GM23338 (cell line): ENCODE measurements at regions not wholly inside any gene's neighbourhood (a gene's known extent, or its start where the extent isn't known, plus 50 kb on each side); places are given as distances from the start of the nearest gene placed in this dataset.

Experiments used
- ATAC-seq: fragments of 200-7000 bp; cut with Tn5 transposase; 3 replicates; pipeline ENCODE4 v1.9.1; 2020
- DNase-seq: peaks from one replicate; pipeline ENCODE4 v3.0.0-alpha.2; 2015; ENCODE audit warnings: low spot score
- H2AFZ ChIP-seq: fragments of 200-600 bp; sonication (generic); 2 replicates; pipeline ENCODE4 v1.8.0; 2016; ENCODE audit warnings: antibody characterized with exemption, mild to moderate bottlenecking, moderate library complexity
- H3F3A ChIP-seq: fragments of 200-600 bp; sonication (generic); replicated peaks from 2 replicates; pipeline ENCODE4 v1.8.0; 2017; ENCODE audit warnings: antibody characterized with exemption, mixed run types, low read depth
- H3K27ac ChIP-seq: fragments of 200-600 bp; sonication (generic); 2 replicates; pipeline ENCODE4 v1.6.1; 2016; ENCODE audit warnings: low read depth
- H3K27me3 ChIP-seq: fragments of 200-600 bp; sonication (generic); 2 replicates; pipeline ENCODE4 v1.8.0; 2016; ENCODE audit warnings: mild to moderate bottlenecking, mixed run types, moderate library complexity; ENCODE audit not compliant: insufficient read depth
- H3K36me3 ChIP-seq: fragments of 200-600 bp; sonication (generic); 2 replicates; pipeline ENCODE4 v1.8.0; 2016; ENCODE audit warnings: mild to moderate bottlenecking; ENCODE audit not compliant: insufficient read depth
- H3K4me1 ChIP-seq: fragments of 200-600 bp; sonication (generic); 2 replicates; pipeline ENCODE4 v1.8.0; 2016; ENCODE audit warnings: mild to moderate bottlenecking, moderate library complexity; ENCODE audit not compliant: insufficient read depth
- H3K4me2 ChIP-seq: fragments of 200-600 bp; sonication (generic); 2 replicates; pipeline ENCODE4 v1.7.1; 2017; ENCODE audit warnings: mixed run types
- H3K4me3 ChIP-seq: fragments of 200-600 bp; sonication (generic); 2 replicates; pipeline ENCODE4 v1.6.1; 2016; ENCODE audit warnings: mixed run types
- H3K79me2 ChIP-seq: fragments of 200-600 bp; sonication (generic); replicated peaks from 2 replicates; pipeline ENCODE4 v1.8.0; 2017; ENCODE audit warnings: mild to moderate bottlenecking; ENCODE audit not compliant: insufficient read depth
- H3K9me2 ChIP-seq: fragments of 200-600 bp; sonication (generic); 2 replicates; pipeline ENCODE4 v1.8.0; 2017; ENCODE audit not compliant: insufficient read depth
- H4K20me1 ChIP-seq: fragments of 200-600 bp; sonication (generic); replicated peaks from 2 replicates; pipeline ENCODE4 v1.8.0; 2017; ENCODE audit warnings: mild to moderate bottlenecking; ENCODE audit not compliant: insufficient read depth
- H3K27ac Mint-ChIP-seq: 2 replicates; pipeline ENCODE4 v1.8.0; 2020; ENCODE audit warnings: inconsistent platforms, mild to moderate bottlenecking, moderate library complexity, mixed read lengths
- H3K27me3 Mint-ChIP-seq: 3 replicates; pipeline ENCODE4 v1.8.0; 2022; ENCODE audit warnings: low read depth, mild to moderate bottlenecking, moderate library complexity, mixed read lengths, inconsistent platforms; ENCODE audit not compliant: insufficient read depth, poor library complexity
- H3K36me3 Mint-ChIP-seq: 3 replicates; pipeline ENCODE4 v1.8.0; 2021; ENCODE audit warnings: low read depth, mild to moderate bottlenecking, inconsistent platforms, moderate library complexity, mixed read lengths
- H3K4me1 Mint-ChIP-seq: 3 replicates; pipeline ENCODE4 v1.8.0; 2020; ENCODE audit warnings: mild to moderate bottlenecking, inconsistent platforms, mixed read lengths
- H3K4me3 Mint-ChIP-seq: 3 replicates; pipeline ENCODE4 v1.8.0; 2021; ENCODE audit warnings: moderate library complexity, mild to moderate bottlenecking, inconsistent platforms, mixed read lengths
- H3K9me3 Mint-ChIP-seq: 3 replicates; pipeline ENCODE4 v1.8.0; 2020; ENCODE audit warnings: moderate library complexity, mild to moderate bottlenecking, inconsistent platforms, mixed read lengths
- CREB1 ChIP-seq: fragments of 250-450 bp; sonication (Bioruptor Pico); IDR thresholded peaks from 2 replicates; pipeline ENCODE4 v1.5.0; 2020; ENCODE audit warnings: low read depth, mild to moderate bottlenecking, moderate library complexity
- EZH2 ChIP-seq: fragments of 200-600 bp; sonication (generic); IDR thresholded peaks from one replicate; pipeline ENCODE4 v1.8.0; 2017; ENCODE audit warnings: antibody characterized with exemption, mild to moderate bottlenecking, low read depth; ENCODE audit not compliant: unreplicated experiment
- ZNF114 ChIP-seq: fragments of 250-450 bp; sonication (Bioruptor Pico); IDR thresholded peaks from 2 replicates; pipeline ENCODE4 v1.5.0; 2020; ENCODE audit warnings: mild to moderate bottlenecking, moderate library complexity
- ZNF331 ChIP-seq: fragments of 250-450 bp; sonication (Bioruptor Pico); IDR thresholded peaks from 2 replicates; pipeline ENCODE4 v1.5.0; 2020; ENCODE audit warnings: low read depth, mild to moderate bottlenecking, moderate library complexity
- TF ChIP-seq, protein P1 (sequence below), 2 experiments: fragments of 200-600 bp in 1 of 2; sonication (generic) in 1 of 2; conservative IDR thresholded peaks; 2 replicates each; pipeline versions ENCODE4 v1.5.1 to v1.6.1; 2016 to 2017; ENCODE audit warnings: antibody characterized with exemption in 2 of 2, low read depth in 2 of 2, mild to moderate bottlenecking in 2 of 2, moderate library complexity in 1 of 2
- TF ChIP-seq, protein P2 (sequence below): IDR thresholded peaks from 2 replicates; pipeline ENCODE4 v1.6.1; 2016; ENCODE audit warnings: antibody characterized with exemption

DNA sequence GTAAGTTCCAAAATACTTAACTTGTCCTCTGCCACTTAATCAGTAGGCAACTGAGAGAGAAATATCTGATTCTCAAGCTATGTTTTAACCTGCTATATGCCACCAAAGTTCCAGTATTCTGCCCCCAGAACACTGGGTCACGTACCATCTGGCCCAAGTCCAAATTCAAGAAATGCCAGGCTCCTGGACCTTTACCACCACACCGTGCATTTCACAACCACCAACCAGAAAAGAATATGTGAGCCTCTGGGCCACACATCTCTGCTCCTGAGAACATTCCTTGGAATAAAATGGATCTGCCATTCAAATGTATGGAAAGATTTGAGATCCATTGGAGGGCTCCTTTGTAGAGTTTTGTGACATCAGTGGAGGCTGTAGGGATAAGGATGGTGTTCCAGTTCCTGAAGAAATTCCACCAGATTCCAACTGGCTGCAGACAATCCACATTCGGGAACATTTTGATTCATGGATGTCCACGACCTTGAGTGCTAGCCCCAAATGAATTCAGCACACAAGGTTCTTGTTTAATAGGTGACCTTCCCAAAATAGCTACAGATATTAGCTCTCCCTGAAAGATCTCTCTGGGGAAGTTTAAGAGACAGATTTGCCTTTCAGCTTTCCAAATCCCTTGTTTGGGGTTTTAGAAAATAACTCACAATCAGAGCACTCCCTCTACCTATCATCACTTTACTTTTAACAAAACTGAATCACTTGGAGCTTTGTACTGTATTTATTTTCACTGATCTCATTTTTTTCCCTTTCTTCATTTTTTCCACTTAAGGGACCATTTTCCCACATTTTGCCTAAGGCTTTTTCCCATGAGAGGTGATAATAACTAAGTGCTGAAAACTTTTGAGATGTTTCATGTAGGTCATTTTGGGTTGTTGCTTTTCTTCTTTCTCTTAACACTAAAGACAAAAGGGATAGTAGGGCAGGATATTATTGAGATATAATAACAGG is 128.4 kb upstream of the ZC3H11B start:
- ATAC-seq (no peak), DNase-seq (no peak)
- no peak overlapping the region for H3K4me3 Mint-ChIP-seq
- no peaks in the 10 kb centered on the region; the same call in 2 of the 3 replicates for H3K4me1 Mint-ChIP-seq
- no peak overlapping the region for H3K27ac ChIP-seq
- no peaks in the 10 kb centered on the region for H3K79me2 ChIP-seq
- no peaks in the 10 kb centered on the region for H3K27me3 ChIP-seq
- no peaks in the 10 kb centered on the region for H3K36me3 Mint-ChIP-seq
- no peaks in the 10 kb centered on the region for H3K4me1 ChIP-seq
- no peaks in the 10 kb centered on the region for H3F3A ChIP-seq
- H3K36me3 ChIP-seq, result no peaks in the 10 kb centered on the region
- H3K27me3 Mint-ChIP-seq, result peaks cover 2% of the 10 kb centered on the region
- peaks cover 3% of the 10 kb centered on the region; the same call in 1 of the 2 replicates for H3K9me2 ChIP-seq
- no peak overlapping the region for H3K4me3 ChIP-seq
- no peak for TF ChIP-seq ZNF114 (CRISPR knock-in tag)
- TF ChIP-seq, protein P1, sequence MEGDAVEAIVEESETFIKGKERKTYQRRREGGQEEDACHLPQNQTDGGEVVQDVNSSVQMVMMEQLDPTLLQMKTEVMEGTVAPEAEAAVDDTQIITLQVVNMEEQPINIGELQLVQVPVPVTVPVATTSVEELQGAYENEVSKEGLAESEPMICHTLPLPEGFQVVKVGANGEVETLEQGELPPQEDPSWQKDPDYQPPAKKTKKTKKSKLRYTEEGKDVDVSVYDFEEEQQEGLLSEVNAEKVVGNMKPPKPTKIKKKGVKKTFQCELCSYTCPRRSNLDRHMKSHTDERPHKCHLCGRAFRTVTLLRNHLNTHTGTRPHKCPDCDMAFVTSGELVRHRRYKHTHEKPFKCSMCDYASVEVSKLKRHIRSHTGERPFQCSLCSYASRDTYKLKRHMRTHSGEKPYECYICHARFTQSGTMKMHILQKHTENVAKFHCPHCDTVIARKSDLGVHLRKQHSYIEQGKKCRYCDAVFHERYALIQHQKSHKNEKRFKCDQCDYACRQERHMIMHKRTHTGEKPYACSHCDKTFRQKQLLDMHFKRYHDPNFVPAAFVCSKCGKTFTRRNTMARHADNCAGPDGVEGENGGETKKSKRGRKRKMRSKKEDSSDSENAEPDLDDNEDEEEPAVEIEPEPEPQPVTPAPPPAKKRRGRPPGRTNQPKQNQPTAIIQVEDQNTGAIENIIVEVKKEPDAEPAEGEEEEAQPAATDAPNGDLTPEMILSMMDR (conservative IDR thresholded peaks at IDR 0.05; ENCODE audit: low read depth in 2 of 2), result no peak
- H4K20me1 ChIP-seq, result no peaks in the 10 kb centered on the region
- H2AFZ ChIP-seq, result no peak overlapping the region
- H3K27ac Mint-ChIP-seq, result no peak overlapping the region
- no peaks in the 10 kb centered on the region for H3K9me3 Mint-ChIP-seq
- no peak overlapping the region for H3K4me2 ChIP-seq

DNA sequence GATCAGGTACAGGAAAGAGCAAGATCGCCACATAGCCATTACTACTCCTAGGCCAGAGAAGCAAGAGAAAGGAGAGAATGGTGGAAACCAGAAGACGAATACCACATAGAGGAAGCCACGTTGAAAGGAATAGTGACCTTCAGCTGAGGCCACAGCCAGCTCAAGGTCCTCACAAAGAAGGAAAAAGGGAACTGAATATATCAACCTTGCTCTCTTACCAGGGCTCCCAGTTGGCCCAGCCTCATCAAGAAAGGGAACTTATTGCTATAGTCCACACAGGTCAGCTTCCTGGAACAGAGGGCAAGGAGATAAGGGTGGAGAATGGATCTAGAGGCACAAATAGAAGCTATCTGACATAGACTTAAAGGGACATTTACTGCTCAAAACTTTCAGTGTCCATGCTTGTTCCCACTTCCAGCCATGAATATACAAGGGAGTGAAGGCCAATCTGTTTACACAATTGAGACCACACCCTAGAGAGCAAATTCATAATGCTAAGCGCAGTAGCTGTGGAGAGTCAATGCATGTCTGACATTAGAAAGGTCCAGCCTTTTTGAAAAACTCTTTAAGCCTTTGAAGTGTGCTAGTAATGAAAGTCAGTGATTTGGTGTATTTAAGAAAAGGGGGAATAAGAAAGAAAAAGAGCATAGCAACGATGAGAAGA is 120.7 kb upstream of the ZC3H11B start:
- no peak overlapping the region for H3K4me3 ChIP-seq
- Mint-ChIP-seq H3K27ac (no peak overlapping the region), H3K9me3 (peaks cover under 1% of the 10 kb centered on the region; the same call in 1 of the 3 replicates), H3K4me3 (no peak overlapping the region), H3K27me3 (no peaks in the 10 kb centered on the region), H3K4me1 (no peaks in the 10 kb centered on the region; the same call in 2 of the 3 replicates), H3K36me3 (no peaks in the 10 kb centered on the region)
- H3F3A ChIP-seq, result no peaks in the 10 kb centered on the region
- DNase-seq, result no peak
- no peaks in the 10 kb centered on the region for H4K20me1 ChIP-seq
- H3K27ac ChIP-seq, result no peak overlapping the region
- ATAC-seq, result no peak
- no peaks in the 10 kb centered on the region for H3K4me1 ChIP-seq
- no peaks in the 10 kb centered on the region for H3K36me3 ChIP-seq
- no peaks in the 10 kb centered on the region for H3K27me3 ChIP-seq
- H3K9me2 ChIP-seq, result peaks cover 3% of the 10 kb centered on the region; the same call in 1 of the 2 replicates
- no peak overlapping the region for H2AFZ ChIP-seq
- no peak overlapping the region for H3K4me2 ChIP-seq
- no peaks in the 10 kb centered on the region for H3K79me2 ChIP-seq
- TF ChIP-seq, protein P1 (conservative IDR thresholded peaks at IDR 0.05; ENCODE audit: low read depth in 2 of 2), result no peak
- TF ChIP-seq EZH2, result no peak
- TF ChIP-seq ZNF114 (CRISPR knock-in tag), result no peak
- no peak for TF ChIP-seq CREB1 (CRISPR knock-in tag)
- no peak for TF ChIP-seq ZNF331 (CRISPR knock-in tag)
- TF ChIP-seq, protein P2, sequence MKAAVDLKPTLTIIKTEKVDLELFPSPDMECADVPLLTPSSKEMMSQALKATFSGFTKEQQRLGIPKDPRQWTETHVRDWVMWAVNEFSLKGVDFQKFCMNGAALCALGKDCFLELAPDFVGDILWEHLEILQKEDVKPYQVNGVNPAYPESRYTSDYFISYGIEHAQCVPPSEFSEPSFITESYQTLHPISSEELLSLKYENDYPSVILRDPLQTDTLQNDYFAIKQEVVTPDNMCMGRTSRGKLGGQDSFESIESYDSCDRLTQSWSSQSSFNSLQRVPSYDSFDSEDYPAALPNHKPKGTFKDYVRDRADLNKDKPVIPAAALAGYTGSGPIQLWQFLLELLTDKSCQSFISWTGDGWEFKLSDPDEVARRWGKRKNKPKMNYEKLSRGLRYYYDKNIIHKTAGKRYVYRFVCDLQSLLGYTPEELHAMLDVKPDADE, result no peak
